Liver (tissue), 8 donors: ENCODE measurements at regions not wholly inside any gene's neighbourhood (a gene's known extent, or its start where the extent isn't known, plus 50 kb on each side); places are given as distances from the start of the nearest gene placed in this dataset.

Experiments used
- DNase-seq: peaks from one replicate; pipeline ENCODE4 v3.0.0-alpha.2; 2017; ENCODE audit warnings: low spot score
- H3K27ac ChIP-seq, 2 donors: one replicate each; pipeline ENCODE4 v1.7.0; 2013; ENCODE audit warnings: inconsistent platforms in 2 of 2, low read length in 2 of 2, control low read depth in 1 of 2, low read depth in 1 of 2, mild to moderate bottlenecking in 1 of 2
- H3K27me3 ChIP-seq, 4 donors: one replicate each; pipeline versions ENCODE4 v1.6.1 to v1.7.0; 2013; ENCODE audit warnings: low read length in 3 of 4, inconsistent platforms in 1 of 4, mild to moderate bottlenecking in 1 of 4, moderate library complexity in 1 of 4; ENCODE audit not compliant: control insufficient read depth in 4 of 4, insufficient read depth in 4 of 4
- H3K36me3 ChIP-seq, 4 donors: one replicate each; pipeline versions ENCODE4 v1.6.1 to v1.7.0; 2013; ENCODE audit warnings: low read length in 3 of 4, mild to moderate bottlenecking in 3 of 4, low read depth in 1 of 4, moderate library complexity in 1 of 4; ENCODE audit not compliant: control insufficient read depth in 4 of 4, insufficient read depth in 3 of 4
- H3K4me1 ChIP-seq, 4 donors: one replicate each; pipeline versions ENCODE4 v1.6.1 to v1.7.0; 2013; ENCODE audit warnings: low read length in 3 of 4, mild to moderate bottlenecking in 3 of 4, moderate library complexity in 1 of 4; ENCODE audit not compliant: control insufficient read depth in 4 of 4, insufficient read depth in 4 of 4
- H3K4me3 ChIP-seq, 3 donors: one replicate each; pipeline versions ENCODE4 v1.6.1 to v1.7.0; 2013; ENCODE audit warnings: low read length in 3 of 3, control low read depth in 1 of 3, low read depth in 1 of 3, mild to moderate bottlenecking in 1 of 3
- H3K9ac ChIP-seq, 2 donors: one replicate each; pipeline ENCODE4 v1.7.0; 2013; ENCODE audit warnings: low read length in 2 of 2, mild to moderate bottlenecking in 2 of 2, moderate library complexity in 2 of 2, control low read depth in 1 of 2, low read depth in 1 of 2
- H3K9me3 ChIP-seq, 4 donors: one replicate each; pipeline versions ENCODE4 v1.6.1 to v1.7.0; 2013; ENCODE audit warnings: low read length in 3 of 4; ENCODE audit not compliant: control insufficient read depth in 4 of 4
- EGR1 ChIP-seq, 2 donors: IDR thresholded peaks; 2 replicates each; pipeline ENCODE4 v1.6.1; 2016 to 2018; ENCODE audit warnings: antibody characterized with exemption in 2 of 2, low read depth in 2 of 2
- FOXA1 ChIP-seq: IDR thresholded peaks from 2 replicates; pipeline ENCODE4 v1.6.1; 2016; ENCODE audit warnings: antibody characterized with exemption
- FOXA2 ChIP-seq: IDR thresholded peaks from 2 replicates; pipeline ENCODE4 v1.6.1; 2016; ENCODE audit warnings: antibody characterized with exemption
- GABPA ChIP-seq, 2 donors: IDR thresholded peaks in 1 of 2; conservative IDR thresholded peaks in 1 of 2; 2 replicates each; pipeline ENCODE4 v1.6.1; 2016; ENCODE audit warnings: antibody characterized with exemption in 2 of 2, mild to moderate bottlenecking in 1 of 2, moderate library complexity in 1 of 2
- HNF4A ChIP-seq, 2 donors: conservative IDR thresholded peaks; 2 replicates each; pipeline ENCODE4 v1.6.1; 2016; ENCODE audit warnings: antibody characterized with exemption in 2 of 2, mild to moderate bottlenecking in 2 of 2
- HNF4G ChIP-seq: IDR thresholded peaks from 2 replicates; pipeline ENCODE4 v1.6.1; 2016; ENCODE audit warnings: antibody characterized with exemption
- JUND ChIP-seq, 2 donors: IDR thresholded peaks; 2 replicates each; pipeline ENCODE4 v1.6.1; 2016; ENCODE audit warnings: antibody characterized with exemption in 2 of 2
- NR2F2 ChIP-seq: IDR thresholded peaks from 2 replicates; pipeline ENCODE4 v1.6.1; 2016; ENCODE audit warnings: antibody characterized with exemption
- RAD21 ChIP-seq, 2 donors: IDR thresholded peaks; 2 replicates each; pipeline ENCODE4 v1.6.1; 2016; ENCODE audit warnings: antibody characterized with exemption in 2 of 2, mild to moderate bottlenecking in 2 of 2
- RXRA ChIP-seq, 2 donors: IDR thresholded peaks; 2 replicates each; pipeline ENCODE4 v1.6.1; 2017 to 2018; ENCODE audit warnings: antibody characterized with exemption in 2 of 2, mild to moderate bottlenecking in 1 of 2
- SP1 ChIP-seq: IDR thresholded peaks from 2 replicates; pipeline ENCODE4 v1.6.1; 2018; ENCODE audit warnings: antibody characterized with exemption, mild to moderate bottlenecking
- TAF1 ChIP-seq: conservative IDR thresholded peaks from 2 replicates; pipeline ENCODE4 v1.6.1; 2016; ENCODE audit warnings: antibody characterized with exemption, mild to moderate bottlenecking
- YY1 ChIP-seq: IDR thresholded peaks from 2 replicates; pipeline ENCODE4 v1.6.1; 2016; ENCODE audit warnings: antibody characterized with exemption, mild to moderate bottlenecking
- WGBS: extraction: QIAGEN DNeasy Blood & Tissue Kit; methylation state at CpG from one replicate; pipeline ENCODE4 v1.1.7; 2013; 5-methylcytosine and 5-hydroxymethylcytosine counted together
- TF ChIP-seq, protein P1 (sequence below): fragments of 150-350 bp; IDR thresholded peaks from 2 replicates; pipeline ENCODE4 v1.5.1; 2017; ENCODE audit warnings: improper control_type of control experiment, low read depth, low read length; ENCODE audit not compliant: missing input control
- TF ChIP-seq, protein P2 (sequence below): IDR thresholded peaks from 2 replicates; pipeline ENCODE4 v1.6.1; 2016; ENCODE audit warnings: antibody characterized with exemption
- TF ChIP-seq, protein P3 (sequence below): IDR thresholded peaks from 2 replicates; pipeline ENCODE4 v1.6.1; 2016; ENCODE audit warnings: antibody characterized with exemption, mild to moderate bottlenecking
- TF ChIP-seq, protein P4 (sequence below): IDR thresholded peaks from 2 replicates; pipeline ENCODE4 v1.6.1; 2016; ENCODE audit warnings: antibody characterized with exemption
- TF ChIP-seq, protein P5 (sequence below): IDR thresholded peaks from 2 replicates; pipeline ENCODE4 v1.6.1; 2016; ENCODE audit warnings: antibody characterized with exemption
- donor health status: healthy.
- donor health status: healthy.
- donor health status: healthy.
- donor health status: healthy.
- donor health status: healthy.

DNA sequence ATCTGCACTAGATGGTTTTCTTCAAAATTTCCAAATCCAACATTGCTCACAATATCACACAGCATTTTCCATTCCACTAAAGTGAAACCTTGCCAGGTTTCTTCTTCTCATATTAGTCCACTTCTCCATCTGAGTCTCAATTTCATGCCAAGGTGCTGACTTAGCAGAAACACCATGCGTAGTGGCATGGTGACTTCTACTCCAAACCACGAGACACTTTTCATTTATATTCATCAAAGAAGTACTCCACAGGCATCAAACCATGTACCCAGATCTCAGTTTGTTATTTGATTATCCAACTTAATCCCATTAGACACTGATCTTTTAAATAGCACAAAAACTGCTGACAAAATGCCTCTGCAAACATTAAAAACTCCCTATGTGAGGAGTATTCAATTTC lies 233.4 kb upstream of the ITGA1 start:
- Histone ChIP-seq H3K36me3 (no peaks in the 10 kb centered on the region), H3K4me3 (no peak overlapping the region), H3K9me3 (peaks cover 0 to 2% (median 0%) of the 10 kb centered on the region in 4 donors), H3K27me3 (no peaks in the 10 kb centered on the region), H3K9ac (no peak overlapping the region), H3K27ac (no peak overlapping the region), H3K4me1 (no peaks in the 10 kb centered on the region)
- TF ChIP-seq, protein P1, sequence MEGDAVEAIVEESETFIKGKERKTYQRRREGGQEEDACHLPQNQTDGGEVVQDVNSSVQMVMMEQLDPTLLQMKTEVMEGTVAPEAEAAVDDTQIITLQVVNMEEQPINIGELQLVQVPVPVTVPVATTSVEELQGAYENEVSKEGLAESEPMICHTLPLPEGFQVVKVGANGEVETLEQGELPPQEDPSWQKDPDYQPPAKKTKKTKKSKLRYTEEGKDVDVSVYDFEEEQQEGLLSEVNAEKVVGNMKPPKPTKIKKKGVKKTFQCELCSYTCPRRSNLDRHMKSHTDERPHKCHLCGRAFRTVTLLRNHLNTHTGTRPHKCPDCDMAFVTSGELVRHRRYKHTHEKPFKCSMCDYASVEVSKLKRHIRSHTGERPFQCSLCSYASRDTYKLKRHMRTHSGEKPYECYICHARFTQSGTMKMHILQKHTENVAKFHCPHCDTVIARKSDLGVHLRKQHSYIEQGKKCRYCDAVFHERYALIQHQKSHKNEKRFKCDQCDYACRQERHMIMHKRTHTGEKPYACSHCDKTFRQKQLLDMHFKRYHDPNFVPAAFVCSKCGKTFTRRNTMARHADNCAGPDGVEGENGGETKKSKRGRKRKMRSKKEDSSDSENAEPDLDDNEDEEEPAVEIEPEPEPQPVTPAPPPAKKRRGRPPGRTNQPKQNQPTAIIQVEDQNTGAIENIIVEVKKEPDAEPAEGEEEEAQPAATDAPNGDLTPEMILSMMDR = no peak
- no peak for TF ChIP-seq NR2F2
- no peak for DNase-seq
- WGBS = 69% methylated on average over 2 of the region's 2 CpGs

DNA sequence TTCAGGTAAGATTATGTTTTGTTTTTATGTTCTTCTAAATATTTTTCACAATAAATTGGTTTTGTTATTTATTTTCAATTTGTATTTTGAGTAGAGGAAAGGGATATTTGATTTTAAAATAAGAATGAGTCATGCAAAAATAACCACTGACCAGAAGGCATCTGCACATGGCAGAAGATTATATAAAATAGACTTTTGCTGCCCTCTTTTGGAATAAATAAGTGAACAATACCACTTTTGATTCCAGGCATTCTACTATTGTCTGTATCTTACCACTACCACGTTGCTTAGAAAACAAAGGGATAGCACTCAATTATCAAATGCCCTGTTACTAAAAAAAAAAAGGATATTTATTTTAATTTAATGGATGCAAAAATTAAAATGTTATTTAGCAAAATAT lies 227.3 kb upstream of the ITGA1 start:
- Histone ChIP-seq H3K27ac (no peak overlapping the region), H3K36me3 (no peaks in the 10 kb centered on the region), H3K9me3 (no peaks in the 10 kb centered on the region), H3K4me3 (no peak overlapping the region), H3K27me3 (no peaks in the 10 kb centered on the region), H3K9ac (no peak overlapping the region), H3K4me1 (no peaks in the 10 kb centered on the region)
- TF ChIP-seq RAD21 (IDR thresholded peaks at IDR 0.05) (peak; percentile 14 to 39), RXRA (IDR thresholded peaks at IDR 0.05) (no peak), FOXA1 (no peak)
- no peak for DNase-seq
- 32% methylated on average over 1 of the region's 1 CpG for WGBS

DNA sequence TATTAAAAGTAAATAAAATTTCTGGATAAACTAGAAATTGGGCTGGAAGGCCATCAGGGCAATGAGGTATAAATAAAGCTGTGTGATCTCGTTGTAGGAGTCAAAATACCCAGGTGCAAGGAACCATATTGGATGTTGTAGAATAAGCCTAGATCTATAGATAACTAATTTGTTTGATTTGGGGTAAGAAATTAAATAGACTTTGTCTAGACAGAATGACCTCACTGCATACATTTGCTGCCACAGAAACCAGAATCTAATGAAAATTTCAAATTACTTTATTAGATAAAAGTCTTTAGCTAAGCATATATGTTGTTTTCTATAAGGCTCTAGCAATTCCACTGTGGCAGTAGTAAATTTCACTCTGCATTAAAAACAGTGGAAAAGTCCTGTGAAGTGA lies 225.2 kb upstream of the ITGA1 start:
- 50% methylated on average over 1 of the region's 1 CpG for WGBS
- TF ChIP-seq, protein P2, sequence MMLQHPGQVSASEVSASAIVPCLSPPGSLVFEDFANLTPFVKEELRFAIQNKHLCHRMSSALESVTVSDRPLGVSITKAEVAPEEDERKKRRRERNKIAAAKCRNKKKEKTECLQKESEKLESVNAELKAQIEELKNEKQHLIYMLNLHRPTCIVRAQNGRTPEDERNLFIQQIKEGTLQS = no peak
- no peak for TF ChIP-seq FOXA2
- TF ChIP-seq, protein P3, sequence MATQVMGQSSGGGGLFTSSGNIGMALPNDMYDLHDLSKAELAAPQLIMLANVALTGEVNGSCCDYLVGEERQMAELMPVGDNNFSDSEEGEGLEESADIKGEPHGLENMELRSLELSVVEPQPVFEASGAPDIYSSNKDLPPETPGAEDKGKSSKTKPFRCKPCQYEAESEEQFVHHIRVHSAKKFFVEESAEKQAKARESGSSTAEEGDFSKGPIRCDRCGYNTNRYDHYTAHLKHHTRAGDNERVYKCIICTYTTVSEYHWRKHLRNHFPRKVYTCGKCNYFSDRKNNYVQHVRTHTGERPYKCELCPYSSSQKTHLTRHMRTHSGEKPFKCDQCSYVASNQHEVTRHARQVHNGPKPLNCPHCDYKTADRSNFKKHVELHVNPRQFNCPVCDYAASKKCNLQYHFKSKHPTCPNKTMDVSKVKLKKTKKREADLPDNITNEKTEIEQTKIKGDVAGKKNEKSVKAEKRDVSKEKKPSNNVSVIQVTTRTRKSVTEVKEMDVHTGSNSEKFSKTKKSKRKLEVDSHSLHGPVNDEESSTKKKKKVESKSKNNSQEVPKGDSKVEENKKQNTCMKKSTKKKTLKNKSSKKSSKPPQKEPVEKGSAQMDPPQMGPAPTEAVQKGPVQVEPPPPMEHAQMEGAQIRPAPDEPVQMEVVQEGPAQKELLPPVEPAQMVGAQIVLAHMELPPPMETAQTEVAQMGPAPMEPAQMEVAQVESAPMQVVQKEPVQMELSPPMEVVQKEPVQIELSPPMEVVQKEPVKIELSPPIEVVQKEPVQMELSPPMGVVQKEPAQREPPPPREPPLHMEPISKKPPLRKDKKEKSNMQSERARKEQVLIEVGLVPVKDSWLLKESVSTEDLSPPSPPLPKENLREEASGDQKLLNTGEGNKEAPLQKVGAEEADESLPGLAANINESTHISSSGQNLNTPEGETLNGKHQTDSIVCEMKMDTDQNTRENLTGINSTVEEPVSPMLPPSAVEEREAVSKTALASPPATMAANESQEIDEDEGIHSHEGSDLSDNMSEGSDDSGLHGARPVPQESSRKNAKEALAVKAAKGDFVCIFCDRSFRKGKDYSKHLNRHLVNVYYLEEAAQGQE = no peak
- no peak for TF ChIP-seq JUND (IDR thresholded peaks at IDR 0.05)
- TF ChIP-seq, protein P4, sequence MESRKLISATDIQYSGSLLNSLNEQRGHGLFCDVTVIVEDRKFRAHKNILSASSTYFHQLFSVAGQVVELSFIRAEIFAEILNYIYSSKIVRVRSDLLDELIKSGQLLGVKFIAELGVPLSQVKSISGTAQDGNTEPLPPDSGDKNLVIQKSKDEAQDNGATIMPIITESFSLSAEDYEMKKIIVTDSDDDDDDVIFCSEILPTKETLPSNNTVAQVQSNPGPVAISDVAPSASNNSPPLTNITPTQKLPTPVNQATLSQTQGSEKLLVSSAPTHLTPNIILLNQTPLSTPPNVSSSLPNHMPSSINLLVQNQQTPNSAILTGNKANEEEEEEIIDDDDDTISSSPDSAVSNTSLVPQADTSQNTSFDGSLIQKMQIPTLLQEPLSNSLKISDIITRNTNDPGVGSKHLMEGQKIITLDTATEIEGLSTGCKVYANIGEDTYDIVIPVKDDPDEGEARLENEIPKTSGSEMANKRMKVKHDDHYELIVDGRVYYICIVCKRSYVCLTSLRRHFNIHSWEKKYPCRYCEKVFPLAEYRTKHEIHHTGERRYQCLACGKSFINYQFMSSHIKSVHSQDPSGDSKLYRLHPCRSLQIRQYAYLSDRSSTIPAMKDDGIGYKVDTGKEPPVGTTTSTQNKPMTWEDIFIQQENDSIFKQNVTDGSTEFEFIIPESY = no peak
- TF ChIP-seq, protein P5, sequence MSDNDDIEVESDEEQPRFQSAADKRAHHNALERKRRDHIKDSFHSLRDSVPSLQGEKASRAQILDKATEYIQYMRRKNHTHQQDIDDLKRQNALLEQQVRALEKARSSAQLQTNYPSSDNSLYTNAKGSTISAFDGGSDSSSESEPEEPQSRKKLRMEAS = no peak
- no peak for TF ChIP-seq FOXA1
- TF ChIP-seq NR2F2 = no peak
- no peak for TF ChIP-seq YY1
- no peak for TF ChIP-seq HNF4G
- no peak for TF ChIP-seq RAD21 (IDR thresholded peaks at IDR 0.05)
- no peak for TF ChIP-seq GABPA (IDR thresholded peaks at IDR 0.05 in 1 of 2, conservative IDR thresholded peaks at IDR 0.05 in 1 of 2)
- no peak for TF ChIP-seq SP1
- no peak for TF ChIP-seq EGR1 (IDR thresholded peaks at IDR 0.05; ENCODE audit: low read depth in 2 of 2)
- no peak for TF ChIP-seq HNF4A (conservative IDR thresholded peaks at IDR 0.05)
- TF ChIP-seq, protein P1 = no peak
- no peak for TF ChIP-seq TAF1
- no peak for TF ChIP-seq RXRA (IDR thresholded peaks at IDR 0.05)
- no peaks in the 10 kb centered on the region for H3K27me3 ChIP-seq
- no peaks in the 10 kb centered on the region for H3K36me3 ChIP-seq
- H3K27ac ChIP-seq = no peak overlapping the region
- H3K9ac ChIP-seq = no peak overlapping the region
- H3K9me3 ChIP-seq = no peaks in the 10 kb centered on the region
- H3K4me1 ChIP-seq = no peaks in the 10 kb centered on the region
- DNase-seq = no peak
- no peak overlapping the region for H3K4me3 ChIP-seq
